MM.1S (cell line): ENCODE measurements at regions not wholly inside any gene's neighbourhood (a gene's known extent, or its start where the extent isn't known, plus 50 kb on each side); places are given as distances from the start of the nearest gene placed in this dataset.

Experiments used
- DNase-seq: peaks from one replicate; pipeline ENCODE4 v3.0.0-alpha.2; 2015
- H2AFZ ChIP-seq: fragments of 300-600 bp; sonication (generic); 2 replicates; pipeline ENCODE4 v1.6.0; 2016; ENCODE audit warnings: antibody characterized with exemption, low read length
- H3F3A ChIP-seq: fragments of 300-600 bp; sonication (generic); 2 replicates; pipeline ENCODE4 v1.6.1; 2016; ENCODE audit warnings: mild to moderate bottlenecking, antibody characterized with exemption, low read length, moderate library complexity, mixed read lengths; ENCODE audit not compliant: insufficient read depth
- H3K27ac ChIP-seq: fragments of 300-600 bp; sonication (generic); 2 replicates; pipeline ENCODE4 v1.5.1; 2016; ENCODE audit warnings: mild to moderate bottlenecking, low read length
- H3K27me3 ChIP-seq: fragments of 300-600 bp; sonication (generic); replicated peaks from 2 replicates; pipeline ENCODE4 v1.6.0; 2016; ENCODE audit warnings: low read length; ENCODE audit not compliant: insufficient read depth
- H3K36me3 ChIP-seq: fragments of 300-600 bp; sonication (generic); replicated peaks from 2 replicates; pipeline ENCODE4 v1.6.1; 2016; ENCODE audit warnings: mild to moderate bottlenecking, low read length, mixed read lengths; ENCODE audit not compliant: insufficient read depth
- H3K4me1 ChIP-seq: fragments of 300-600 bp; sonication (generic); 2 replicates; pipeline ENCODE4 v1.6.1; 2016; ENCODE audit warnings: low read length, mixed read lengths
- H3K4me2 ChIP-seq: fragments of 300-600 bp; sonication (generic); 2 replicates; pipeline ENCODE4 v1.6.0; 2016; ENCODE audit warnings: low read depth, low read length
- H3K4me3 ChIP-seq: fragments of 300-600 bp; sonication (generic); 2 replicates; pipeline ENCODE4 v1.5.1; 2016; ENCODE audit warnings: low read length, mixed read lengths
- H3K79me2 ChIP-seq: fragments of 300-600 bp; sonication (generic); 2 replicates; pipeline ENCODE4 v1.6.1; 2016; ENCODE audit warnings: mixed run types, low read length, mixed read lengths
- H3K9ac ChIP-seq: fragments of 300-600 bp; sonication (generic); 2 replicates; pipeline ENCODE4 v1.6.1; 2016; ENCODE audit warnings: low read length, mixed read lengths
- H3K9me2 ChIP-seq: fragments of 300-600 bp; sonication (generic); replicated peaks from 2 replicates; pipeline ENCODE4 v1.6.1; 2016; ENCODE audit warnings: mild to moderate bottlenecking, low read length, mixed read lengths; ENCODE audit not compliant: insufficient read depth
- H3K9me3 ChIP-seq: fragments of 300-600 bp; sonication (generic); replicated peaks from 2 replicates; pipeline ENCODE4 v1.6.1; 2016; ENCODE audit warnings: mild to moderate bottlenecking, low read length, mixed read lengths; ENCODE audit not compliant: insufficient read depth
- H4K20me1 ChIP-seq: fragments of 300-600 bp; sonication (generic); 2 replicates; pipeline ENCODE4 v1.6.1; 2016; ENCODE audit warnings: mild to moderate bottlenecking, low read length, moderate library complexity, mixed read lengths; ENCODE audit not compliant: insufficient read depth
- CTCF ChIP-seq: fragments of 300-600 bp; sonication (generic); IDR thresholded peaks from 2 replicates; pipeline ENCODE4 v1.5.1; 2016; ENCODE audit warnings: antibody characterized with exemption, low read length, mixed read lengths
- EZH2 ChIP-seq: fragments of 300-600 bp; sonication (generic); optimal IDR thresholded peaks from 2 replicates; pipeline ENCODE3; 2017; ENCODE audit warnings: low read depth, mild to moderate bottlenecking, antibody characterized with exemption, low read length, mixed read lengths
- EZH2phosphoT487 ChIP-seq: fragments of 300-600 bp; sonication (generic); IDR thresholded peaks from 2 replicates; pipeline ENCODE4 v1.6.1; 2018; ENCODE audit warnings: antibody characterized with exemption, low read length

- no peaks in the 10 kb centered on the region for H3K9me2 ChIP-seq
- H3K9me3 ChIP-seq = no peaks in the 10 kb centered on the region
- TF ChIP-seq EZH2 (no peak), CTCF (no peak), EZH2phosphoT487 (no peak)
- H3K4me2 ChIP-seq = no peak overlapping the region
- no peaks in the 10 kb centered on the region for H3K27me3 ChIP-seq
- H3K4me1 ChIP-seq = no peaks in the 10 kb centered on the region
- H3K4me3 ChIP-seq = no peak overlapping the region
- H3K9ac ChIP-seq = no peak overlapping the region
- no peak overlapping the region for H2AFZ ChIP-seq
- no peaks in the 10 kb centered on the region for H4K20me1 ChIP-seq
- H3K79me2 ChIP-seq = no peaks in the 10 kb centered on the region
- no peak overlapping the region for H3K27ac ChIP-seq
- H3K36me3 ChIP-seq = no peaks in the 10 kb centered on the region
- H3F3A ChIP-seq = no peaks in the 10 kb centered on the region
- DNase-seq = no peak
These were observed 264.4 kb upstream of the FIGN start for GRCh38 chr2:164000176-164000575.

GRCh38 chr2:163997466-163997865, 261.7 kb upstream of the FIGN start:
- Histone ChIP-seq H3K9ac (no peak overlapping the region), H3K9me3 (no peaks in the 10 kb centered on the region), H3K79me2 (no peaks in the 10 kb centered on the region), H3K4me3 (no peak overlapping the region), H4K20me1 (no peaks in the 10 kb centered on the region), H3K4me1 (no peaks in the 10 kb centered on the region), H3K9me2 (no peaks in the 10 kb centered on the region), H3K36me3 (no peaks in the 10 kb centered on the region), H3F3A (no peaks in the 10 kb centered on the region), H3K4me2 (no peak overlapping the region), H2AFZ (no peak overlapping the region), H3K27me3 (no peaks in the 10 kb centered on the region), H3K27ac (no peak overlapping the region)
- no peak for DNase-seq
- TF ChIP-seq CTCF = no peak
- no peak for TF ChIP-seq EZH2phosphoT487
- TF ChIP-seq EZH2 = no peak

- no peak for DNase-seq
- Histone ChIP-seq H3K36me3 (no peaks in the 10 kb centered on the region), H2AFZ (no peak overlapping the region)
These were observed 254.7 kb upstream of the FIGN start for GRCh38 chr2:163990541-163990940.

More at GRCh38 chr2:163990541-163990940, 254.7 kb upstream of the FIGN start:
- Histone ChIP-seq H3K4me2 (no peak overlapping the region), H3K9me3 (no peaks in the 10 kb centered on the region), H3K9ac (no peak overlapping the region), H3K4me1 (no peaks in the 10 kb centered on the region), H3K79me2 (no peaks in the 10 kb centered on the region), H3K27ac (no peak overlapping the region), H3K4me3 (no peak overlapping the region), H3F3A (no peaks in the 10 kb centered on the region), H3K27me3 (no peaks in the 10 kb centered on the region), H3K9me2 (no peaks in the 10 kb centered on the region), H4K20me1 (no peaks in the 10 kb centered on the region)
- TF ChIP-seq CTCF (no peak), EZH2 (no peak), EZH2phosphoT487 (no peak)
